GM12878 (cell line): ENCODE measurements at regions not wholly inside any gene's neighbourhood (a gene's known extent, or its start where the extent isn't known, plus 50 kb on each side); places are given as distances from the start of the nearest gene placed in this dataset.

Experiments used
- CHD2 ChIP-seq: IDR thresholded peaks from 2 replicates; pipeline ENCODE4 v1.6.1; 2011; ENCODE audit warnings: low read depth, low read length, improper control_type of control experiment, borderline replicate concordance
- CHD4 ChIP-seq: fragments of 200-600 bp; sonication (generic); IDR thresholded peaks from 2 replicates; pipeline ENCODE4 v1.6.1; 2016; ENCODE audit warnings: mild to moderate bottlenecking
- ETV6 ChIP-seq, 2 experiments: fragments of 450-650 bp in 1 of 2; IDR thresholded peaks in 1 of 2; conservative IDR thresholded peaks in 1 of 2; 2 replicates each; pipeline ENCODE4 v1.6.1; 2014; ENCODE audit warnings: antibody characterized with exemption in 1 of 2, borderline replicate concordance in 1 of 2, low read depth in 1 of 2, mild to moderate bottlenecking in 1 of 2, moderate library complexity in 1 of 2
- MTA2 ChIP-seq: fragments of 450-650 bp; IDR thresholded peaks from 2 replicates; pipeline ENCODE4 v1.6.1; 2016; ENCODE audit warnings: low read depth, mild to moderate bottlenecking, moderate library complexity
- NFXL1 ChIP-seq: fragments of 450-650 bp; IDR thresholded peaks from 2 replicates; pipeline ENCODE4 v1.6.1; 2017; ENCODE audit warnings: antibody characterized with exemption, mild to moderate bottlenecking, borderline replicate concordance
- POLR2A ChIP-seq: IDR thresholded peaks from 2 replicates; pipeline ENCODE4 v1.6.1; 2011; ENCODE audit warnings: low read depth, mild to moderate bottlenecking, low read length
- REST ChIP-seq: IDR thresholded peaks from 2 replicates; pipeline ENCODE4 v1.6.1; 2012; ENCODE audit warnings: mild to moderate bottlenecking, low read depth, low read length
- RUNX3 ChIP-seq: IDR thresholded peaks from 2 replicates; pipeline ENCODE4 v1.6.1; 2012; ENCODE audit warnings: low read length, inconsistent platforms
- SIN3A ChIP-seq: IDR thresholded peaks from 2 replicates; pipeline ENCODE4 v1.6.1; 2012; ENCODE audit warnings: low read depth, low read length, improper control_type of control experiment
- SMC3 ChIP-seq: IDR thresholded peaks from 2 replicates; pipeline ENCODE4 v1.6.1; 2011; ENCODE audit warnings: low read length, improper control_type of control experiment, borderline replicate concordance
- SUZ12 ChIP-seq: fragments of 200-600 bp; sonication (generic); IDR thresholded peaks from one replicate; pipeline ENCODE4 v1.6.1; 2018; ENCODE audit warnings: antibody characterized with exemption, mild to moderate bottlenecking; ENCODE audit not compliant: unreplicated experiment
- YY1 ChIP-seq: IDR thresholded peaks from 2 replicates; pipeline ENCODE4 v1.6.1; 2011; ENCODE audit warnings: low read depth, mild to moderate bottlenecking, low read length
- ZBTB11 ChIP-seq: fragments of 450-650 bp; formaldehyde crosslinking; IDR thresholded peaks from 2 replicates; pipeline ENCODE4 v1.5.0; 2022; ENCODE audit warnings: mild to moderate bottlenecking, missing genetic modification characterization

GRCh38 chr12:66963901-66964300 lies 285.0 kb upstream of the GRIP1 start (continued):
- no peak for TF ChIP-seq REST
- TF ChIP-seq SMC3 = no peak
- no peak for TF ChIP-seq SIN3A
- TF ChIP-seq CHD4 = no peak
- no peak for TF ChIP-seq ETV6 (conservative IDR thresholded peaks at IDR 0.05 in 1 of 2, IDR thresholded peaks at IDR 0.05 in 1 of 2; ENCODE audit: borderline replicate concordance in 1 of 2, low read depth in 1 of 2)
- TF ChIP-seq SUZ12 = no peak
- no peak for TF ChIP-seq CHD2
- TF ChIP-seq YY1 = no peak
- TF ChIP-seq POLR2A = no peak
- TF ChIP-seq NFXL1 = no peak
- TF ChIP-seq MTA2 = no peak
- TF ChIP-seq ZBTB11 (CRISPR knock-in tag) = no peak
- no peak for TF ChIP-seq RUNX3
